ENCODE measurements at regions not wholly inside any gene's neighbourhood (a gene's known extent, or its start where the extent isn't known, plus 50 kb on each side); places are given as distances from the start of the nearest gene placed in this dataset.

GRCh38 chr11:32186118-32186517 lies 95.2 kb downstream of the RCN1 start:
- Histone ChIP-seq H3K4me2 (no peak overlapping the region), H3K79me2 (ENCODE audit: insufficient read depth) (no peaks in the 10 kb centered on the region), H2AFZ (ENCODE audit: low read depth) (no peak overlapping the region), H3K4me3 (ENCODE audit: low read depth in 2 of 2, low read length in 1 of 2) (no peak overlapping the region), H3K36me3 (replicated peaks in 1 of 2; ENCODE audit: control insufficient read depth in 1 of 2, insufficient read depth in 2 of 2, low read length in 1 of 2) (no peaks in the 10 kb centered on the region), H3K27ac (ENCODE audit: low read depth in 2 of 2, low read length in 1 of 2) (no peak overlapping the region), H3K9me3 (no peaks in the 10 kb centered on the region), H3K9me2 (no peaks in the 10 kb centered on the region), H3K9ac (no peak overlapping the region), H3F3A (replicated peaks; ENCODE audit: insufficient read depth) (no peaks in the 10 kb centered on the region), H3K4me1 (ENCODE audit: control insufficient read depth in 1 of 2, insufficient read depth in 2 of 2, low read depth in 1 of 2, low read length in 1 of 2) (no peaks in the 10 kb centered on the region), H3K27me3 (ENCODE audit: insufficient read depth) (peaks cover 70% of the 10 kb centered on the region), H4K20me1 (ENCODE audit: insufficient read depth) (no peaks in the 10 kb centered on the region)
- ChIA-PET POLR2A (no interaction called here), CTCF (interaction anchor here (0.8 to 1.6 kb wide), 2 partner anchors 10 to 134 kb away, joined by 5 read pairs; no protein-coding TSS in a partner anchor)
- no peak for DNase-seq
- WGBS (ENCODE audit: low lambda C conversion rate) = 0% methylated on average over 2 of the region's 2 CpGs
- TF ChIP-seq IRF3 (IDR thresholded peaks at IDR 0.05; ENCODE audit: low read depth, low read length) = no peak

GRCh38 chr11:32187111-32187510 lies 96.2 kb downstream of the RCN1 start:
- POLR2A ChIA-PET = no interaction called here
- Histone ChIP-seq H3K36me3 (replicated peaks in 1 of 2; ENCODE audit: control insufficient read depth in 1 of 2, insufficient read depth in 2 of 2, low read length in 1 of 2) (no peaks in the 10 kb centered on the region), H4K20me1 (ENCODE audit: insufficient read depth) (no peaks in the 10 kb centered on the region), H2AFZ (ENCODE audit: low read depth) (no peak overlapping the region), H3K79me2 (ENCODE audit: insufficient read depth) (no peaks in the 10 kb centered on the region), H3K27ac (ENCODE audit: low read depth in 2 of 2, low read length in 1 of 2) (no peak overlapping the region), H3F3A (replicated peaks; ENCODE audit: insufficient read depth) (no peaks in the 10 kb centered on the region), H3K4me2 (no peak overlapping the region), H3K4me1 (ENCODE audit: control insufficient read depth in 1 of 2, insufficient read depth in 2 of 2, low read depth in 1 of 2, low read length in 1 of 2) (no peaks in the 10 kb centered on the region), H3K9me2 (no peaks in the 10 kb centered on the region), H3K4me3 (ENCODE audit: low read depth in 2 of 2, low read length in 1 of 2) (no peak overlapping the region), H3K9me3 (no peaks in the 10 kb centered on the region), H3K9ac (no peak overlapping the region), H3K27me3 (ENCODE audit: insufficient read depth) (peaks cover 68% of the 10 kb centered on the region)
- TF ChIP-seq REST (IDR thresholded peaks at IDR 0.05; ENCODE audit: low read depth, low read length) = no peak
- no peak for TF ChIP-seq POLR2AphosphoS5 (IDR thresholded peaks at IDR 0.05; ENCODE audit: low read depth, low read length)
- no peak for TF ChIP-seq USF1 (IDR thresholded peaks at IDR 0.05; ENCODE audit: borderline replicate concordance, low read depth)
- no peak for TF ChIP-seq ELF1 (IDR thresholded peaks at IDR 0.05)
- no peak for TF ChIP-seq SIN3A (IDR thresholded peaks at IDR 0.05; ENCODE audit: borderline replicate concordance, low read depth, low read length)
- no peak for TF ChIP-seq TCF12 (IDR thresholded peaks at IDR 0.05)
- TF ChIP-seq RCOR1 (IDR thresholded peaks at IDR 0.05; ENCODE audit: low read length) = no peak
- TF ChIP-seq PBX3 (IDR thresholded peaks at IDR 0.05) = no peak
- TF ChIP-seq USF2 (IDR thresholded peaks at IDR 0.05; ENCODE audit: borderline replicate concordance, low read depth, low read length) = no peak
- no peak for TF ChIP-seq NFIC (IDR thresholded peaks at IDR 0.05; ENCODE audit: borderline replicate concordance)
- TF ChIP-seq EZH2phosphoT487 (IDR thresholded peaks at IDR 0.05; ENCODE audit: borderline replicate concordance, low read depth) = no peak
- no peak for TF ChIP-seq CHD2 (IDR thresholded peaks at IDR 0.05; ENCODE audit: low read length, partially characterized antibody)
- no peak for TF ChIP-seq FOXM1 (IDR thresholded peaks at IDR 0.05; ENCODE audit: low read depth)
- TF ChIP-seq NRF1 (IDR thresholded peaks at IDR 0.05; ENCODE audit: low read depth, low read length) = no peak
- CTCF ChIA-PET = interaction anchor here (1.5 kb wide), 2 partner anchors 11 to 135 kb away, joined by 6 to 8 read pairs; no protein-coding TSS in a partner anchor
- no peak for DNase-seq
